ENCODE measurements at regions not wholly inside any gene's neighbourhood (a gene's known extent, or its start where the extent isn't known, plus 50 kb on each side); places are given as distances from the start of the nearest gene placed in this dataset.

- TF ChIP-seq CTCF (conservative IDR thresholded peaks at IDR 0.05) (no peak), EZH2 (IDR thresholded peaks at IDR 0.05; ENCODE audit: low read depth) (no peak)
Measured at GRCh38 chr2:120947327-120947726, 211.7 kb downstream of the GLI2 start.
